22Rv1 (cell line): ENCODE measurements at regions not wholly inside any gene's neighbourhood (a gene's known extent, or its start where the extent isn't known, plus 50 kb on each side); places are given as distances from the start of the nearest gene placed in this dataset.

Source experiments
- CTCF ChIP-seq: fragments of 450-650 bp; IDR thresholded peaks from 2 replicates; pipeline ENCODE4 v1.5.1; 2017; ENCODE audit warnings: mild to moderate bottlenecking
- ZFX ChIP-seq: fragments of 450-650 bp; IDR thresholded peaks from 2 replicates; pipeline ENCODE4 v1.6.1; 2017; ENCODE audit warnings: antibody characterized with exemption, borderline replicate concordance

GRCh38 chr11:120012245-120012644 lies 125.7 kb downstream of the TRIM29 start:
- TF ChIP-seq CTCF (no peak), ZFX (no peak)
